Hepatocyte (in vitro differentiated cells): ENCODE measurements at regions not wholly inside any gene's neighbourhood (a gene's known extent, or its start where the extent isn't known, plus 50 kb on each side); places are given as distances from the start of the nearest gene placed in this dataset.

Experiments
- DNase-seq: peaks from one replicate; pipeline ENCODE4 v3.0.0-alpha.2; 2016; ENCODE audit warnings: low spot score
- H2AFZ ChIP-seq: fragments of 200-600 bp; sonication (generic); 2 replicates; pipeline ENCODE4 v1.6.0; 2016; ENCODE audit warnings: antibody characterized with exemption, mild to moderate bottlenecking
- H3K27ac ChIP-seq: fragments of 200-600 bp; sonication (generic); 2 replicates; pipeline ENCODE4 v1.5.1; 2016; ENCODE audit warnings: mild to moderate bottlenecking
- H3K27me3 ChIP-seq: fragments of 200-600 bp; sonication (generic); 2 replicates; pipeline ENCODE4 v1.6.1; 2016
- H3K36me3 ChIP-seq: fragments of 200-600 bp; sonication (generic); replicated peaks from 2 replicates; pipeline ENCODE4 v1.5.1; 2016; ENCODE audit warnings: low read depth; ENCODE audit not compliant: insufficient read depth
- H3K4me1 ChIP-seq: fragments of 200-600 bp; sonication (generic); 2 replicates; pipeline ENCODE4 v1.5.1; 2016; ENCODE audit warnings: mild to moderate bottlenecking, moderate library complexity; ENCODE audit not compliant: insufficient read depth
- H3K4me2 ChIP-seq: fragments of 200-600 bp; sonication (generic); 2 replicates; pipeline ENCODE4 v1.6.0; 2016
- H3K4me3 ChIP-seq: fragments of 200-600 bp; sonication (generic); 2 replicates; pipeline ENCODE4 v1.5.1; 2016; ENCODE audit warnings: mild to moderate bottlenecking
- H3K79me2 ChIP-seq: fragments of 200-600 bp; sonication (generic); 2 replicates; pipeline ENCODE4 v1.6.0; 2017; ENCODE audit warnings: mild to moderate bottlenecking
- H3K9me2 ChIP-seq: fragments of 200-600 bp; sonication (generic); replicated peaks from 2 replicates; pipeline ENCODE4 v1.6.0; 2017; ENCODE audit warnings: mild to moderate bottlenecking; ENCODE audit not compliant: insufficient read depth
- H3K9me3 ChIP-seq: fragments of 200-600 bp; sonication (generic); 2 replicates; pipeline ENCODE4 v1.5.1; 2016; ENCODE audit warnings: low read depth, mild to moderate bottlenecking
- H4K20me1 ChIP-seq: fragments of 200-600 bp; sonication (generic); 2 replicates; pipeline ENCODE4 v1.6.0; 2016; ENCODE audit warnings: mild to moderate bottlenecking; ENCODE audit not compliant: insufficient read depth, poor library complexity, severe bottlenecking
- EZH2 ChIP-seq: fragments of 200-600 bp; sonication (generic); IDR thresholded peaks from 2 replicates; pipeline ENCODE4 v1.6.1; 2016; ENCODE audit warnings: antibody characterized with exemption, mild to moderate bottlenecking, borderline replicate concordance
- EZH2phosphoT487 ChIP-seq: fragments of 200-600 bp; sonication (generic); IDR thresholded peaks from one replicate; pipeline ENCODE4 v1.6.1; 2018; ENCODE audit warnings: antibody characterized with exemption, mild to moderate bottlenecking, low read depth, moderate library complexity; ENCODE audit not compliant: unreplicated experiment, severe bottlenecking
- WGBS: methylation state at CpG from one replicate; pipeline ENCODE4 v1.1.6; 2016; ENCODE audit warnings: low lambda C conversion rate; ENCODE audit errors: missing lambda C conversion rate; 5-methylcytosine and 5-hydroxymethylcytosine counted together
- TF ChIP-seq, protein P1 (sequence below): fragments of 200-600 bp; sonication (generic); IDR thresholded peaks from 2 replicates; pipeline ENCODE4 v1.5.1; 2016; ENCODE audit warnings: antibody characterized with exemption, mild to moderate bottlenecking; ENCODE audit not compliant: poor library complexity

DNA sequence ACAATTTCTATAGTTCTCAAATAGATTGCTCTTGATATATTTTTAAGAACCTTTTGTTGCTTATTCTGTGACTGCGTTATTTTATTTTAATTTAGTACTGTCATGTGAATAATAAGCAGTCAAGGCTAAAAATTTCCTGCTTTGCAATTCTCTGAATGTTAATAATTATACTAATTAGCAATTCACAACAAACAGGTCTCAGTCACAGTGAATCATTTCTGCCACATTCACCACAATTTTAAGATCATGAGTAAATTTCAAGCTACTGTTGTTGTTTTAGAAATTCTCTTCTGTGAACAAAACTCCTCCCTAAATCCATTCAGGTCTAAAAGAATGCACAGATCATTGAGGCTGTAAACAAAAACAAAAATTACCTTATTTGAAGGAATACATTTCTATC is 339.6 kb upstream of the DPYD start:
- Histone ChIP-seq H3K27ac (no peak overlapping the region), H3K79me2 (no peaks in the 10 kb centered on the region), H3K9me2 (no peaks in the 10 kb centered on the region), H2AFZ (no peak overlapping the region), H3K4me3 (no peak overlapping the region), H3K27me3 (no peaks in the 10 kb centered on the region), H4K20me1 (no peaks in the 10 kb centered on the region), H3K4me1 (no peaks in the 10 kb centered on the region), H3K4me2 (no peak overlapping the region), H3K36me3 (no peaks in the 10 kb centered on the region), H3K9me3 (no peaks in the 10 kb centered on the region)
- 90% methylated on average over 1 of the region's 1 CpG for WGBS
- DNase-seq, result no peak
- TF ChIP-seq, protein P1, sequence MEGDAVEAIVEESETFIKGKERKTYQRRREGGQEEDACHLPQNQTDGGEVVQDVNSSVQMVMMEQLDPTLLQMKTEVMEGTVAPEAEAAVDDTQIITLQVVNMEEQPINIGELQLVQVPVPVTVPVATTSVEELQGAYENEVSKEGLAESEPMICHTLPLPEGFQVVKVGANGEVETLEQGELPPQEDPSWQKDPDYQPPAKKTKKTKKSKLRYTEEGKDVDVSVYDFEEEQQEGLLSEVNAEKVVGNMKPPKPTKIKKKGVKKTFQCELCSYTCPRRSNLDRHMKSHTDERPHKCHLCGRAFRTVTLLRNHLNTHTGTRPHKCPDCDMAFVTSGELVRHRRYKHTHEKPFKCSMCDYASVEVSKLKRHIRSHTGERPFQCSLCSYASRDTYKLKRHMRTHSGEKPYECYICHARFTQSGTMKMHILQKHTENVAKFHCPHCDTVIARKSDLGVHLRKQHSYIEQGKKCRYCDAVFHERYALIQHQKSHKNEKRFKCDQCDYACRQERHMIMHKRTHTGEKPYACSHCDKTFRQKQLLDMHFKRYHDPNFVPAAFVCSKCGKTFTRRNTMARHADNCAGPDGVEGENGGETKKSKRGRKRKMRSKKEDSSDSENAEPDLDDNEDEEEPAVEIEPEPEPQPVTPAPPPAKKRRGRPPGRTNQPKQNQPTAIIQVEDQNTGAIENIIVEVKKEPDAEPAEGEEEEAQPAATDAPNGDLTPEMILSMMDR, result no peak
- TF ChIP-seq EZH2, result no peak
- no peak for TF ChIP-seq EZH2phosphoT487

DNA sequence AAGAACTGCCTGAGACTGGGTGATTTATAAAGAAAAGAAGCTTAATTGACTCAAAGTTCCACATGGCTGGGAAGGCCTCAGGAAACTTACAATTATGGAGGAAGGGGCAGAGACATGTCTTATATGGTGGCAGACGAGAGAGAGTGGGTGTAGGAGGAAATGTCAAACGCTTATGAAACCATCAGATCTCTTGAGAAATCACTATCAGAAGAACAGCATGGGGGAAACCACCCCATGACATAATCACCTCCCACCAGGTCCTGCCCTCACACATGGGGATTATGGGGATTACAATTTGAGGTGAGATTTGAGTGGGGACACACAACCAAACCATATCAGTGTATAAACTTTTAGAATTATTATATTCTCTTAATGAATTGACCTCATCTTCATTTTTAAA is 335.9 kb upstream of the DPYD start:
- Histone ChIP-seq H3K36me3 (no peaks in the 10 kb centered on the region), H4K20me1 (no peaks in the 10 kb centered on the region), H3K4me2 (no peak overlapping the region), H3K9me3 (no peaks in the 10 kb centered on the region), H3K4me3 (no peak overlapping the region), H3K9me2 (no peaks in the 10 kb centered on the region), H3K79me2 (no peaks in the 10 kb centered on the region), H3K27me3 (no peaks in the 10 kb centered on the region), H3K27ac (no peak overlapping the region), H3K4me1 (no peaks in the 10 kb centered on the region), H2AFZ (no peak overlapping the region)
- TF ChIP-seq EZH2 (no peak), EZH2phosphoT487 (no peak)
- TF ChIP-seq, protein P1, result no peak
- DNase-seq, result no peak
- WGBS, result 69% methylated on average over 2 of the region's 2 CpGs

DNA sequence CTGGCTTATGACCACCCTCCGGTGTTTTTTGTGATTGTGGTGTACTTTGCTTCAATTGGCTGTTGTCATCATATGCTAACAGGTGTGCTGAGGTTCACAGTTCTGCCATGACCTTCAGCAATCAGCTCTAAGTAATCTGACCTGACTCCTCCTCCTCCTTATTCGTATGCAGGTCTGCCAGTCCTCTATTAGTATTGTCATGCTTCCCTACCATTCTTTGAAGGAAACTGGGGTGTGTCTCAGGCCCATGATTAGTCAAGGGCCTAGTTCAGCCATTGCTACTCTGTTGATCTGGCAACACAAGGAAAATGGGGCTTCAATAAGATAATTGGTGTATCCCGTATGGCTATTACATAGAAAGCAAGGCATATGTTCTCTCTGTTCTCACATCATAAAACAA is 332.3 kb upstream of the DPYD start:
- H3K4me3 ChIP-seq, result no peak overlapping the region
- no peak overlapping the region for H3K4me2 ChIP-seq
- H3K9me2 ChIP-seq, result no peaks in the 10 kb centered on the region
- no peaks in the 10 kb centered on the region for H3K9me3 ChIP-seq
- no peaks in the 10 kb centered on the region for H3K27me3 ChIP-seq
- WGBS, result 83% methylated on average over 3 of the region's 3 CpGs
- H3K27ac ChIP-seq, result no peak overlapping the region
- no peak overlapping the region for H2AFZ ChIP-seq
- TF ChIP-seq EZH2 (no peak), EZH2phosphoT487 (no peak)
- TF ChIP-seq, protein P1, result no peak
- H4K20me1 ChIP-seq, result no peaks in the 10 kb centered on the region
- no peaks in the 10 kb centered on the region for H3K36me3 ChIP-seq
- H3K4me1 ChIP-seq, result no peaks in the 10 kb centered on the region
- no peaks in the 10 kb centered on the region for H3K79me2 ChIP-seq
- no peak for DNase-seq

DNA sequence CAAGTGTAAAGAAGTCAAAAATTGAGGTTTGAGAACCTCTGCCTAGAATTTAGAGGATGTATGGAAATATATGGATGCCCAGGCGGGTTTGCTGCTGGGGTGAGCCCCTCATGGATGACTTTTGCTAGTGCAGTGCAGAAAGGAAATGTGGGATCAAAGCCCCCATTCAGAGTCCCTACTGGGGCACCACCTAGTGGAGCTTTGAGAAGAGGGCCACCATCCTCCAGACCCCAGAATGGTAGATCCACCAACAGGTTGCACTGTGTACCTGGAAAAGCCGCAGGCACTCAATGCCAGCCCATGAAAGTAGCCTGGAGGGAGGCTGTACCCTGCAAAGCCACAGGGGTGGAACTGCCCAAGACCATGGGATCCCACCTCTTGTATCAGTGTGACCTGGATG is 330.7 kb upstream of the DPYD start:
- Histone ChIP-seq H3K79me2 (no peaks in the 10 kb centered on the region), H3K9me3 (no peaks in the 10 kb centered on the region), H3K27me3 (no peaks in the 10 kb centered on the region), H4K20me1 (no peaks in the 10 kb centered on the region), H3K27ac (no peak overlapping the region), H2AFZ (no peak overlapping the region), H3K36me3 (no peaks in the 10 kb centered on the region), H3K9me2 (no peaks in the 10 kb centered on the region), H3K4me1 (no peaks in the 10 kb centered on the region), H3K4me2 (no peak overlapping the region), H3K4me3 (no peak overlapping the region)
- WGBS, result 92% methylated on average over 2 of the region's 2 CpGs
- no peak for DNase-seq
- no peak for TF ChIP-seq EZH2
- TF ChIP-seq EZH2phosphoT487, result no peak
- TF ChIP-seq, protein P1, result no peak
